Trophoblast cell (in vitro differentiated cells and primary cell): ENCODE measurements at regions not wholly inside any gene's neighbourhood (a gene's known extent, or its start where the extent isn't known, plus 50 kb on each side); places are given as distances from the start of the nearest gene placed in this dataset.

Experiments used
- DNase-seq, 2 donors: peaks; one replicate each; pipeline ENCODE4 v3.0.0-alpha.2; 2016
- H2AFZ ChIP-seq: 2 replicates; pipeline ENCODE4 v1.6.1; 2013; ENCODE audit warnings: low read length, moderate library complexity, mild to moderate bottlenecking; ENCODE audit not compliant: insufficient read depth, poor library complexity
- H2AK5ac ChIP-seq: 2 replicates; pipeline ENCODE4 v1.6.1; 2013; ENCODE audit warnings: mild to moderate bottlenecking, low read length
- H2BK120ac ChIP-seq: 2 replicates; pipeline ENCODE4 v1.6.1; 2013; ENCODE audit warnings: low read length, mild to moderate bottlenecking, moderate library complexity; ENCODE audit not compliant: insufficient read depth, poor library complexity
- H2BK12ac ChIP-seq: 2 replicates; pipeline ENCODE4 v1.6.1; 2013; ENCODE audit warnings: mild to moderate bottlenecking, low read length, moderate library complexity
- H2BK5ac ChIP-seq: 2 replicates; pipeline ENCODE4 v1.6.1; 2013; ENCODE audit warnings: low read length, low read depth, moderate library complexity, mild to moderate bottlenecking; ENCODE audit not compliant: poor library complexity
- H3K14ac ChIP-seq: 2 replicates; pipeline ENCODE4 v1.6.1; 2013; ENCODE audit warnings: mild to moderate bottlenecking, low read length
- H3K18ac ChIP-seq: 2 replicates; pipeline ENCODE4 v1.6.1; 2013; ENCODE audit warnings: mild to moderate bottlenecking, low read length
- H3K23ac ChIP-seq: 2 replicates; pipeline ENCODE4 v1.6.1; 2013; ENCODE audit warnings: low read length
- H3K27ac ChIP-seq: 2 replicates; pipeline ENCODE4 v1.5.1; 2013; ENCODE audit warnings: low read depth, mild to moderate bottlenecking, inconsistent platforms, low read length, moderate library complexity
- H3K27me3 ChIP-seq: 2 replicates; pipeline ENCODE4 v1.6.1; 2013; ENCODE audit warnings: inconsistent platforms, mild to moderate bottlenecking, low read length, moderate library complexity; ENCODE audit not compliant: insufficient read depth
- H3K36me3 ChIP-seq, 2 experiments: 1 replicate in 1 of 2; 2 replicates in 1 of 2; pipeline ENCODE4 v1.6.1; 2013; ENCODE audit warnings: low read length in 2 of 2, mild to moderate bottlenecking in 2 of 2, moderate library complexity in 1 of 2; ENCODE audit not compliant: insufficient read depth in 2 of 2, control insufficient read depth in 1 of 2
- H3K4ac ChIP-seq: 2 replicates; pipeline ENCODE4 v1.6.1; 2013; ENCODE audit warnings: low read depth, mild to moderate bottlenecking, low read length, moderate library complexity
- H3K4me1 ChIP-seq, 2 experiments: 1 replicate in 1 of 2; 2 replicates in 1 of 2; pipeline ENCODE4 v1.6.1; 2013; ENCODE audit warnings: low read length in 2 of 2, mild to moderate bottlenecking in 2 of 2, moderate library complexity in 1 of 2; ENCODE audit not compliant: insufficient read depth in 2 of 2, control insufficient read depth in 1 of 2
- H3K4me2 ChIP-seq: 2 replicates; pipeline ENCODE4 v1.6.1; 2013; ENCODE audit warnings: inconsistent platforms, mild to moderate bottlenecking, low read length, moderate library complexity
- H3K4me3 ChIP-seq: 2 replicates; pipeline ENCODE4 v1.5.1; 2013; ENCODE audit warnings: mild to moderate bottlenecking, low read depth, low read length, inconsistent platforms
- H3K79me1 ChIP-seq: one replicate; pipeline ENCODE4 v1.6.1; 2013; ENCODE audit warnings: low read length
- H3K79me2 ChIP-seq: 2 replicates; pipeline ENCODE4 v1.6.1; 2013; ENCODE audit warnings: low read length, mild to moderate bottlenecking; ENCODE audit not compliant: control insufficient read depth, insufficient read depth, poor library complexity
- H3K9ac ChIP-seq: 2 replicates; pipeline ENCODE4 v1.6.1; 2013; ENCODE audit warnings: mild to moderate bottlenecking, low read length
- H3K9me3 ChIP-seq: 2 replicates; pipeline ENCODE4 v1.6.1; 2013; ENCODE audit warnings: low read depth, mild to moderate bottlenecking, control low read depth, inconsistent platforms, low read length; ENCODE audit not compliant: insufficient read depth
- H4K12ac ChIP-seq: 2 replicates; pipeline ENCODE4 v1.6.1; 2013; ENCODE audit warnings: low read depth, mild to moderate bottlenecking, low read length, moderate library complexity
- H4K8ac ChIP-seq: 2 replicates; pipeline ENCODE4 v1.6.1; 2013; ENCODE audit warnings: low read depth, mild to moderate bottlenecking, low read length, moderate library complexity
- H4K91ac ChIP-seq: one replicate; pipeline ENCODE4 v1.6.1; 2013; ENCODE audit warnings: low read depth, mild to moderate bottlenecking, low read length, moderate library complexity
- WGBS: extraction: QIAGEN DNeasy Blood & Tissue Kit; methylation state at CpG from one replicate; pipeline ENCODE4 v1.1.7; 2013; ENCODE audit warnings: missing lambda C conversion rate; ENCODE audit not compliant: insufficient read length, insufficient coverage; ENCODE audit errors: extremely low coverage; 5-methylcytosine and 5-hydroxymethylcytosine counted together

DNA sequence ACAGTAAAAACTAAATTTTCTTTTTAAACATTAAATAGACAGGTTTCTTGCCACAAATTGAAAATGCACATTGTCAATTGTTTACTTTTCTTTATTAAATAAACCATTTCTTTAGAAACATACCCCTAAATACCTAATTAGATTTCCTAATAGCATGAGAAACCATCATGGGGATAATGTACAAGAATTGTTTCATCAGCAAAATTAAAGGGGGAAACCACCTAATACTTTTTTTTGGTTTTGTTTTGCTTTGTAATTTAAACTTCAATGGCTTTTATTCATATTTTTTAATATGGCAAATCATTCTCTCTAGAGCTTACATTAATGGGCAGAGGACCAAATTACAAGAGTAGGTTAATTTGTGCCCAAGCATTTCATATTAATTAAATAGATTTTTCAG lies 987.9 kb downstream of the EPHA7 start:
- Histone ChIP-seq H3K4ac (no peak overlapping the region), H2BK120ac (no peak overlapping the region), H3K36me3 (no peaks in the 10 kb centered on the region), H3K18ac (no peak overlapping the region), H4K91ac (no peak overlapping the region), H2BK12ac (no peak overlapping the region), H4K12ac (no peak overlapping the region), H2BK5ac (no peak overlapping the region), H3K27ac (no peak overlapping the region), H3K9ac (no peak overlapping the region), H3K23ac (no peak overlapping the region), H3K79me2 (no peaks in the 10 kb centered on the region), H3K79me1 (no peaks in the 10 kb centered on the region), H4K8ac (no peak overlapping the region), H3K4me1 (no peaks in the 10 kb centered on the region), H3K4me2 (no peak overlapping the region), H3K4me3 (no peak overlapping the region), H3K27me3 (no peaks in the 10 kb centered on the region), H2AFZ (no peak overlapping the region), H3K14ac (no peak overlapping the region), H3K9me3 (no peaks in the 10 kb centered on the region), H2AK5ac (no peak overlapping the region)
- no peak for DNase-seq

DNA sequence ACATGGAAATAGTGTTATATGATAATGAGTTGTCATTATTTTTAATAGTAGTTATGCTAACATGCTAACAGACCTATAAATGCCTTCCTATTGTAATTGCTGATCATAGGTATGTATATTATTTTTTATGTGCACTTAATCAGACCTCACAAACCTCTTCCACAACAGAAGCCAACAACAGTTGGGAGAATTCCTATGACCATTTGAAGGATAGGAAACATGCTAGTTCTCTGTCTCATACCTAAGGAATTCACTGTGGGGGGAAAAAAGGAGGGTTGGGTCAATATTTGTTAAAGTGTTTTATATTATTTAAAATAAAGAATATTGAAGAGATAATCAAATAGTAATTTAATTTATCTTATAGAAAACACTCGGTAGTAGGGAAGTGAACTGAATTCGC lies 990.9 kb downstream of the EPHA7 start:
- Histone ChIP-seq H3K36me3 (no peaks in the 10 kb centered on the region), H3K9ac (no peak overlapping the region), H2BK5ac (no peak overlapping the region), H3K14ac (no peak overlapping the region), H3K27ac (no peak overlapping the region), H3K79me1 (no peaks in the 10 kb centered on the region), H2BK120ac (no peak overlapping the region), H3K27me3 (no peaks in the 10 kb centered on the region), H3K4me2 (no peak overlapping the region), H4K12ac (no peak overlapping the region), H3K4me3 (no peak overlapping the region), H4K91ac (no peak overlapping the region), H3K18ac (no peak overlapping the region), H3K9me3 (no peaks in the 10 kb centered on the region), H3K79me2 (no peaks in the 10 kb centered on the region), H3K4ac (no peak overlapping the region), H2AFZ (no peak overlapping the region), H4K8ac (no peak overlapping the region), H3K23ac (no peak overlapping the region), H3K4me1 (no peaks in the 10 kb centered on the region), H2AK5ac (no peak overlapping the region), H2BK12ac (no peak overlapping the region)
- WGBS = no CpG with 5 or more reads among the region's 2 CpGs
- DNase-seq = no peak

- H4K91ac ChIP-seq = no peak overlapping the region
- no peaks in the 10 kb centered on the region for H3K79me1 ChIP-seq
- no peaks in the 10 kb centered on the region for H3K9me3 ChIP-seq
- no peak overlapping the region for H2AK5ac ChIP-seq
- H2BK120ac ChIP-seq = no peak overlapping the region
- H3K23ac ChIP-seq = no peak overlapping the region
- H3K18ac ChIP-seq = no peak overlapping the region
- H2BK5ac ChIP-seq = no peak overlapping the region
- H3K79me2 ChIP-seq = no peaks in the 10 kb centered on the region
- H3K4me1 ChIP-seq = no peaks in the 10 kb centered on the region
- no peak for DNase-seq
- no peak overlapping the region for H3K27ac ChIP-seq
- no peak overlapping the region for H4K8ac ChIP-seq
- no peak overlapping the region for H3K4ac ChIP-seq
- H3K27me3 ChIP-seq = no peaks in the 10 kb centered on the region
- no peak overlapping the region for H3K14ac ChIP-seq
- H3K9ac ChIP-seq = no peak overlapping the region
- H3K4me3 ChIP-seq = no peak overlapping the region
- H3K4me2 ChIP-seq = no peak overlapping the region
- H3K36me3 ChIP-seq = no peaks in the 10 kb centered on the region
- no peak overlapping the region for H2AFZ ChIP-seq
- H4K12ac ChIP-seq = no peak overlapping the region
- no CpG with 5 or more reads among the region's 2 CpGs for WGBS
- no peak overlapping the region for H2BK12ac ChIP-seq
Observed at GRCh38 chr6:92427453-92427852, 991.9 kb downstream of the EPHA7 start.

DNA sequence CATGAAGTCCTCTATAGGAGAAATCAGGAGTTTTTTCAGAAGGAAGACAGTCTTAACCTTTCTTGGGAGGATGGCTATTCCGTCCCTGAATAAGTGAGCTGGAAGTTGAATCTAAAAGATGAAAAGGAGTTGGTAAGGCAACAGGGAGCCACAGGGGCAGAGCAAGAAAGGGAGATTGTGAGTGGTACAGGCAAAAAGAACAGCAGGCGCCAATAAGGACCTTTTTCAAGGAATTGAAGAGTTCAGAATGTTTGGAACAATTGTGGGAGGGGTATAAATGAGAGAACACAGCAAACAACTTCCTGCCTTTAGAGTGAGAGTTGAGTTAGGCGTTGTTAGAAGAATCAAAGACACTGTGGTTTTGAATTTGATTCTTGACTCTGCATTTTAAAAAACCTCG lies 1003.7 kb downstream of the EPHA7 start:
- no peak overlapping the region for H2AFZ ChIP-seq
- H3K79me2 ChIP-seq = no peaks in the 10 kb centered on the region
- H4K8ac ChIP-seq = no peak overlapping the region
- no peak overlapping the region for H3K4me2 ChIP-seq
- no peak overlapping the region for H3K23ac ChIP-seq
- H3K4me3 ChIP-seq = no peak overlapping the region
- H3K14ac ChIP-seq = no peak overlapping the region
- no peak overlapping the region for H2BK12ac ChIP-seq
- H4K12ac ChIP-seq = no peak overlapping the region
- no peak overlapping the region for H2BK120ac ChIP-seq
- no peak overlapping the region for H2BK5ac ChIP-seq
- no peak overlapping the region for H3K27ac ChIP-seq
- no peaks in the 10 kb centered on the region for H3K79me1 ChIP-seq
- no peak overlapping the region for H2AK5ac ChIP-seq
- H3K4me1 ChIP-seq = no peaks in the 10 kb centered on the region
- H3K9ac ChIP-seq = no peak overlapping the region
- peaks cover under 1% of the 10 kb centered on the region for H3K9me3 ChIP-seq
- H3K4ac ChIP-seq = no peak overlapping the region
- no peak overlapping the region for H4K91ac ChIP-seq
- no peaks in the 10 kb centered on the region for H3K27me3 ChIP-seq
- H3K18ac ChIP-seq = no peak overlapping the region
- no peaks in the 10 kb centered on the region for H3K36me3 ChIP-seq
- DNase-seq = no peak
- no CpG with 5 or more reads among the region's 4 CpGs for WGBS

DNA sequence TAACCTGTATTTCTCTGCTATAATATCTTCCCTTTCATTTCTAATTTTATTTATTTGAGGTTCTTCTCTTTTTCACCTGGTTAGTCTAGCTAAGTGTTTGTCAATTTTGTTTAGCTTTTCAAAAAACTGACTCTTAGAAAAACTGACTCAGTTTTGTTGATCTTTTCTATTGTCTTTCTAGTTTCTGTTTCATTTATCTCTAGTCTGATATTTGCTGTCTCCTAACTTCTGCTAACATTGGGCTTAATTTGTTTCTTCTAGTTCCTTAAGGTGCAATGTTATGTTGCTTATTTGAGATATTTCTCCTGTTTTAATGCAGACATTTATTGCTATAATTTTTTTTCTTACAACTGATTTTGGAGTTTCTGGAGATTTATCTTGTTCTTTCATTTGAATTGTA lies 1011.0 kb downstream of the EPHA7 start:
- Histone ChIP-seq H3K14ac (no peak overlapping the region), H3K27me3 (no peaks in the 10 kb centered on the region), H2AFZ (no peak overlapping the region), H2BK120ac (no peak overlapping the region), H4K8ac (no peak overlapping the region), H3K4me2 (no peak overlapping the region), H3K79me1 (no peaks in the 10 kb centered on the region), H2BK12ac (no peak overlapping the region), H3K4ac (no peak overlapping the region), H3K4me1 (no peaks in the 10 kb centered on the region), H3K79me2 (no peaks in the 10 kb centered on the region), H3K36me3 (no peaks in the 10 kb centered on the region), H4K91ac (no peak overlapping the region), H3K23ac (no peak overlapping the region), H3K4me3 (no peak overlapping the region), H3K9ac (no peak overlapping the region), H2AK5ac (no peak overlapping the region), H4K12ac (no peak overlapping the region), H3K9me3 (no peaks in the 10 kb centered on the region), H3K18ac (no peak overlapping the region), H2BK5ac (no peak overlapping the region), H3K27ac (no peak overlapping the region)
- DNase-seq = no peak
